Suppressor macrophage treated with lipopolysaccharide for 4 hours (primary cell): ENCODE measurements at regions not wholly inside any gene's neighbourhood (a gene's known extent, or its start where the extent isn't known, plus 50 kb on each side); places are given as distances from the start of the nearest gene placed in this dataset.

Experiments used
- DNase-seq: peaks from one replicate; pipeline ENCODE4 v3.0.0-alpha.2; 2020

DNA sequence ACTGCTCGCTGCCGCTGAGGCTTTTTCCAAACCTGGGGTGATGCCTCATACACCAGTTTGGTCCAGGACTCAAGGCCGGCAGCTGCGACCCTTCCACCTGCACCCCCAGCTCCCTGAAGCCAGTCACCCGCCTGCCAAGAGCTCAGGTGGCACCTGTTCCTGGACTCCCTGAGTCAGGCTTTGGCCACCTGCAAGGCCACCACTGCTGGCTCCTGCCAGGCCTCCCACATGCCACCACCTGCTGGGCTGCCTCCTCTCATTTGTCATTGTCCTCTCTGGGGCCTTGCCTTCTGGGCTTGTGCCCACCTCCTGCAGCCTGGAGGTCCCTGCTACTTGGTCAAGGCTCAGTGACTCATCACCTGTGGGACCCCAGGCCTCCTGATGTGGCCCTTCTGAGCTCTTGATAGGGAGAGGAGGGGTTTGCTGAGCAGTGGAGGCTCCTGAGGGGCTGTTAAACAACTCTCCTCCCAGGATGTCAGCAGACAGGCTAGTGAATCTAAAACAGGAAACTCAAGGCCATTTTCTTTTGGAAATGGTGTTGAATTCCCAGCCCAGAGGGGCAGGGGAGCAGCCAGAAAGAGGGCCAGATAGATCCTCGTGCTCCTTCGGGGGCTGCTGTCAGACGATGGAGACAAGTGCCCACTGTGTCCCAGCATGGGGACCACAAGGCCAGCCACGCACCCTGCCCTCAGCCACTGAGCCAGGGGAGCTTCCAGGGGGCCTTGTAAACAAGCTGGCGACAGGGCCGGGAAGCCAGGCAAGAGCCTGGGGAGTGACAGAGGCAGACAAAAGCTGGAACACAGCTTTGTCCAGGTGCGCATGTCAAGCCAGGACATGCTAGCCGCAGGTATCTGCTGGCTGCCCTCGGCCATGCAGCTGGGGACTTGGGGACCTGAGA is 416.8 kb downstream of the LRATD1 start:
- no peak for DNase-seq

DNA sequence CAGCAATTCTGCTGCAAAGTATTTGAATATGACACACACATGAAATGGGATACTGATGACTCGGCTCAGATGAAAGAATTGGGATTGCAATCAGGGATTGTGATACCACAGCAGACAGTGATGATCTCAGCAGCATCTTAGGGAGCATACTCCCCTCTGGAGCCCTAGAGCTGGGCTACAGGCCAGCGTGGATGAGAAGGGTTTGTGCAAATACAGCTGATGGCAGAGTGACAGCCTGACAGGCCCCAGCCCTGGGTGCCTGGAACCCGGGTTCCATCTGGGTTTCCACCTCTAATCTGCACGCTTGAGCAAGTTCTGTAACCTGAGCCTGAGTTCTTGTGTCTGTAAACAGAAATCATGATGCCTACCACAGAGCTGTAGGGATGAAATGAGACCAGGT is 418.0 kb downstream of the LRATD1 start:
- DNase-seq, result no peak

DNA sequence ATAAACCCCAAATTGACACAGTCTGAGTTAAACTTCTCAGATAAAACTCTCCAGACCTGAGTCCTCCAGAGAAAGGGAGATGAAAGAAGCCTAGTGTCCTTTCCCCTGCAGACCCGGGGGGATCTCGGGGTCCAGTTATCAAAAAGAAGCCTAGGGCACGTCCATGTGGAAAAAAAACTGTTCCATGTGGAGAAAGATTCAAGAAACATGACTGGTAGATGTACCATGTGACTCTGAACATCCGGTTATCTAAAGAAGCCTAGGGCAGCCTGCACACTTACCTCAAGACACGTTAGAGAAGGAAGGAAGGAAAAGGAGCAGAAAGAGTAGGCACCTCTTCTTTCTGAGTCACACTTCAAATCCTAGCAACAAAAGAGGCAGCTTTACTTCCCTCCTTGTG is 421.0 kb downstream of the LRATD1 start:
- no peak for DNase-seq

DNA sequence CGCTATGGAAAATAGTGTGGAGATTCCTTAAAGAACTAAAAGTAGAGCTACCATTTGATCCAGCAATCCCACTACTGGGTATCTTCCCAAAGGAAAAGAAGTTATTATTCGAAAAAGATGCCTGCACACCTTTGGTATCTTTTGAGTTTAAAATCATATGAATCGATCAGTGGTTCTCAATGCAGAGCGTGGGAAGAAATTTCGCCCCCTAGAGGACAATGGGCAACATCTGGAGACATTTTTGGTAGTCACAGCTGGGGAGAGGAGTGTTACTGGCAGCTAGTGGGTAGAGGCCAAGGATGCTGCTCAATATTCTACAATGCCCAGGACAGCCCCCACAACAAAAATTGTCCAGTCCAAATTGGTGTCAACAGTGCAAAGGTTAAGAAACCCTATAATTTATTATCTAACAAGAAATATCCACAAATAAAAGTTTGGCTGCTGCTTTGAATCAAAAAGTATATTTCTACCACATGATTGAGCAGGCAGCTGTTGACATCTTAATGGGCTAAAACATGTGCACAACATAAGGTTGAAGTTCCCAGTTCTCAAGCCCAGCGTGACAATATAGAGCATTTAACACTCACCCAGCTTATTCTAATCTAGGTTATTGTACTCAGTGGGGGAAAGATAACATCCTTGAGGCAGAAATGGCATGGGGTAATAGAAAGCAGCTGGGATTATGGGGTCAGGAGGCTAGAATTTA is 425.7 kb downstream of the LRATD1 start:
- DNase-seq, result peak; percentile 2

DNA sequence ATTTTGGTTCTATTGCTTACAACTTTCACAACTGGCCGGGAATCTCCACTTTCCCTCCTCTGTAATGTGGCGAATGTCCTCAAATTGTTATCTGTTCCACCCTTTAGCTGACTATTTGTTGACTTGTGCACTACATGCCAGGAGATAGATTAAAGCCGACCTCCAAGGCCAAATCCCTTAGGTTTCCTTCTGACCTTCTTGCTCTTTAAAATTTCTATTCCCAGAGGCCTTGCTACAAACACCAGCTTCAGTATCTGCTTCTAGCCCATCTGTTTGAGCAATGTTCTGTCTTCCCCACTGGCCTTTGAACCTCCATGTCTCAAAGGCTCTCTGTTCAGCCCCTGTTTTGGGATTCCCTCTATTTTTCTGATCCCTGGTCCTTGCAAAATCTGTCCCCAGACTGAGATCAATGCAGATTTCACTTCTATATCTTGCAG is 426.2 kb downstream of the LRATD1 start:
- DNase-seq, result no peak

DNA sequence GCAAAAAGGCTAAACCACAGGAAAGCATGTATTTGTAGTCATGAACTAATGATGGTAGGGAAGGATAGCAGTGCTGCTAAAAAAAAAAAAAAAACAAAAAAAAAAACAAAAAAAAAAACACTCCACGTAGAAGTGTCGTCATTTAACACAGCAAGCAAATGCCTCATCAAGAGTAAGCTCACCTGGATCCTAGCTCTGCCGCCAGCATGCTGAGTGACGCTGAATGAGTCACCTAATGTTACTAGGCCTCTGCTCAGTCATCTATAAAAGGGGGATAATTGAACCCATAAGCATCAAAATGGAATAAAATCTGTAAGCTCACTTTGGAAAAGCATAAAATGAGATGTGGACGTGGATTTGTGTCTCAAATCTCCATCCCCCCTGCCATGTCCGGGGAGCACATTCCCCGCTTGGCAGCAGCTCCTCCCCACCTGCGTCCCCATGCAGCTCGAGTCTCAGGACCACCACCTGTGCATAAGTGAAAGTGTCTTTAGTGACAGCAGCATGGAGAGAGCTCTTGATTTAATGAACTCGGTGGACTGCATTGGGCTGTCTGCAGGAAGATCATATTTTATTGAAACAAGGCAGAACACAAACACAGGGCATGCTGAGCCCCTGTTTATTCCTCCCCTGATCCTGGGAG is 427.5 kb downstream of the LRATD1 start:
- DNase-seq, result no peak

DNA sequence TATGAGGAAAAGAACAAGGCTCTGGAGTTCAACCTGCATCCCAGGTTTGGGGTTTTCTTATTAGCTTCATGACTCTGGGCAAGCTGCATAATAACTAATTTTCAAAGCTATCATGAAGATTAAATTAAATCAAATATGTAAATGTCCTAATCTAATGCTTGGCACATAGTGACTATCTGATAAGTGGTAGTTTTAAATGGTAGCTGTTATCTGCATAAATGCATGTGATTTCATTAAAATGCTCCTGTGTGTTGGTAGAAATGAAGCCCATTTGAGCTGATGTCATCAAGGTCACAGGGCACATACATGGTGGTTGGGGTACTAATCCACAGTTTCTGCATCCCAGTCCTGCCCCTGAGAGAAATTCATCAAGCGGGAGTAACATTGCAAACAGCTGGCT is 428.8 kb downstream of the LRATD1 start:
- DNase-seq, result no peak

DNA sequence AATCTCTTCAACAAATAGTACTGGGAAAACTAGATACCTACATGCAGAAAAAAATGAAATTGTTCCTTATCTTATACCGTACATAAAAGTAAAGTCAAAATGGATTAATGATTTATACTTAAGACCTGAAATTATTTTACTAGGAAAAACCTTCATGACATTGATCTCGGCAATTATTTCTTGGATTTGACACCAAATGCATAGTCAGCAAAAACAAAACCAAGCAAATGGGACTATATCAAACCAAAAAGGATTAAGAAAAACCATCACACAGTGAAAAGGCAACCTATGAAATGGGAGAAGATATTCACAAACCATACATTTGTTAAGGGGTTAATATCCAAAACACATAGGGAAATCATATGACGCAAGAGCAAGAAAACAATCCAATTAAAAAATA is 433.6 kb downstream of the LRATD1 start:
- no peak for DNase-seq

DNA sequence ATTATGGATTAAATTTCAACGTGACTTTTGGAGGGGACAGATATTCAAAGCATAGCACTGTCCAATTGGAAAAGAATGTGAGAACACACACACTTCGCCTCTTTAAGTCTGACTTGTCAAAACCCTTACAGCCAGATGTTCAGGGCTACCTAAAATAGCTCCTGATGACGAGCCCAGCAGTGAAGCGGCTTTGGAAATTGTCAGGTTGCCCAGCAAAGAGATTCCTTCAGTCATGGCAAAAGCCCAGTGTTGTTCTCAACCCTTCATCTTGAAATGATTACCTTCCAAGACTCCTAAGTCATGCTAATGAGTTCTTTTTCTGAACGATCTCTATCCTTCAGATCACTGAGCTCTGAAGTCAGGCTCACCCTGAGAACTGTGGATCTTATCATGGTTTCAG is 436.6 kb downstream of the LRATD1 start:
- no peak for DNase-seq

DNA sequence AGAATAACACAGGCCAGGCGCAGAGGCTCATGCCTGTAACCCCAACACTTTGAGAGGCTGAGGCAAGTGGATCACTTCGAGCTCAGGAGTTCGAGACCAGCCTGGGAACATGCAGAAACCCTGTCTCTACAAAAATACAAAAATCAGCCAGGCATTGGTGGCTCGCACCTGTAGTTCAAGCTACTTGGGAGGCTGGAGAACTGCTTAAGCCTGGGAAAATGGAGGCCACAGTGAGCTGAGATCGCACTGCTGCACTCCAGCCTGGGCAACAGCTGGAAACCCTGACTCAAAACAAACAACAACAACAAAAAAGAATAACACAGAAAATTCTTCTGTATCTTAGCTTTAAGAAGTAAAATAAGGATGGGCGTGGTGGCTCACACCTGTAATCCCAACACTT is 440.3 kb downstream of the LRATD1 start:
- DNase-seq, result no peak

DNA sequence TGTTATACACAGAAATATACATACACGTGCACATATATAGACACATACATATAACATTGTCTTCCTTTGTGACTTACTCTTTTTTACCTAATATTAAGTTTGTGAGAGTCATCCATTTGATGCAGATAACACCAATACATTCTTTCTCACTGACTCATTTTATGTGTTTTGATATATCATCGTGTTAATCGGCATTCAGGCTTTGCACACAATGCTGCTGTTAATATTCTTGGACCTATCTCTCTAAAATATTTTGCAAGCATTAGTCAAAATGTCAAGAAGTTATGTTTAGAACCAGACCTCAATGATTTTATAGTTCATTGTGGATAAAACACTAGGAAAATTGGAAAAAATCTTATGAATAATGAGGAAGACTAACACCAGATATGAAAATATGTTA is 441.1 kb downstream of the LRATD1 start:
- no peak for DNase-seq

DNA sequence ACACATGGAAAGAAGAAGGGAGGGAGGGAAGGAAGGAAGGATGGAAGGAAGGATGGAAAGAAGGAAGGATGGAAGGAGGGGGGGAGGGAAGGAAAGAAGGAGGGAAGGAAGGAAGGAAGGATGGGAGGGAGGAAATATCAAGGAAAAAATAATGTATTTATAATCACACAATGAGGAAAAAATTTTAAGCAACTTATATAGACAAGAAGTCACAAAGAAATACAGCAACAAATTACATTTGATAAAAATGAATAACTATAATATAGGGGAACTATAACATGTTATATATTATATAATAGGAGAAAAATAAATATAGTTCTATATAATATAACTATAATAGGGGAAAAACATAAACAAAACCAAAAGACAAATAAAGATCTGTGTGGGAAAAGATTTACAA is 441.8 kb downstream of the LRATD1 start:
- no peak for DNase-seq

DNA sequence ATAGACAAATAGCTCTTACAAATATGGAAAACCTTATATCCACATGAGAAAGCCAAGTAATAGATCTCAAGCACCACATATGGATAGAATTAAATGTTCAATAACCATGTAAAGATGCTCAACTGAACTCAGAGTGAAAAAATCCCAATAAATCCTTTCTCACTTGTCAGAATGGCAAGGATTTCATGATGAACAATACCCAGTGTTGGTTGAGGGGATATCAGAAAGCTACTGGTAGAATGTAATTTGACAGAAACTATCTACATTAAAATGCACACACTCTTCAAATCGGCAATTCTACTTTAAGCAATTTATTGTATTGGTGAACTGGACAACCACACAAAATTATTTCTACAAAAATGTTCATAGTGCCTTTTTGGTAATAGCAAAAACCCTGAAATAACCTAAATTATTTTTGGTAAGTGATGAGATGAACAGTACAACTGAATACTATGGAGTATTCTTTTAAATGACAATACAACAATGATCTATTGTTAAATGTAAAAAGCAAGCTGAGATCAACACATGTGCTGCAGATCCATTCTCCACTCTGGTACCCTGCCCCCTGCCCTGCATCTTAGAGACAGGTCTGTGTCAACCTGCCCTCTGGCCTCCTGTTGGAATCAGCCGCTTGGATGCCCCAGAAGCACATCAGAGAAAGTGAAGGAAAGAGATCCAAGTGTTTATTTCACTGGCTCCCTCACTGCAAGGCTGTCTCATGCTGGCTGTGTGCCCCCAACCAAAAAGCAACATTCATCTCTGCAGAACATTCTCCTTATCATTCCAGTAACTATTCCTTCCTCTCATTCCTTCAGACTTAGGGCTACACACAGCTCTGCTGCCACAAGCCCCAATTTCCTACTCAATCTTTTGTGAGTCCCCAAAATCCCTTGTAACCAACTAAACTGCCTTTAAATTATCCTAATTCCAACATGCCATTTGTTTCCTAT is 442.5 kb downstream of the LRATD1 start:
- no peak for DNase-seq

DNA sequence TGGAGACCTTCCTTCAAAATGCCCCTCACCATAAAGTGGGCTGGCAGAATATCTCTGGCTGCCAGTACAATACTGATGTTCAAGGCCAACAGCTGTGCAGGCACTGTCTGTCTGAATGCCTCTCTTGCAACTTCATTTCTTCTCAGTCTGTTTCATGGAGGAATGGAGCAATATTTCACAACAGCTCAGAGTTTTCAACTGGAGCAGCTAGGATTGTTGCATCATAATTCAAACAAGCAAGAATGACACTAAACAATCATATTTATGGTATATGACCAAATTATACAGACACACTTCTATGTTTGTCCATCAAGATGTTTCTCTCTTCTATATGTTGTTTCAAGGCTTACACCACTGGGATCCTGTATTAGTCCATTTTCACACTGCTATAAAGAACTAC is 444.2 kb downstream of the LRATD1 start:
- DNase-seq, result no peak

DNA sequence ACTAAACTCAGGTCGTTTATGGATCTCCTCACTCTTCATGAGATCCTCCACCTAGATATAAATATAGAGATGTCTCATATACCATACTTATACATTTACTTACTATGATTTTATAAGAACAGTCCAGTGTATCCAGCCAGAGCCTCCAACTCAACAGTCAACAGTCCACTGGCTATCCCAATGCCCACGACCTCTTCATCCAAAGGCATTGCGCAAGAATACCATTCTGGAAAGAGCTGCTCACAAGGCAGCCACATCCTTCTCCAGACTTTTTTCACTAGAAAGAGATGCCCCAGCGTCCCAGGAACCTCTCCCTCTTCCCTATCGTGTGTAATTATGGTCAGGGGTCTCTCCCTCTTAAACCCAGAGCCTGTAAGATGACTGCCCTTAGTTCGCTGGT is 448.8 kb downstream of the LRATD1 start:
- DNase-seq, result no peak

DNA sequence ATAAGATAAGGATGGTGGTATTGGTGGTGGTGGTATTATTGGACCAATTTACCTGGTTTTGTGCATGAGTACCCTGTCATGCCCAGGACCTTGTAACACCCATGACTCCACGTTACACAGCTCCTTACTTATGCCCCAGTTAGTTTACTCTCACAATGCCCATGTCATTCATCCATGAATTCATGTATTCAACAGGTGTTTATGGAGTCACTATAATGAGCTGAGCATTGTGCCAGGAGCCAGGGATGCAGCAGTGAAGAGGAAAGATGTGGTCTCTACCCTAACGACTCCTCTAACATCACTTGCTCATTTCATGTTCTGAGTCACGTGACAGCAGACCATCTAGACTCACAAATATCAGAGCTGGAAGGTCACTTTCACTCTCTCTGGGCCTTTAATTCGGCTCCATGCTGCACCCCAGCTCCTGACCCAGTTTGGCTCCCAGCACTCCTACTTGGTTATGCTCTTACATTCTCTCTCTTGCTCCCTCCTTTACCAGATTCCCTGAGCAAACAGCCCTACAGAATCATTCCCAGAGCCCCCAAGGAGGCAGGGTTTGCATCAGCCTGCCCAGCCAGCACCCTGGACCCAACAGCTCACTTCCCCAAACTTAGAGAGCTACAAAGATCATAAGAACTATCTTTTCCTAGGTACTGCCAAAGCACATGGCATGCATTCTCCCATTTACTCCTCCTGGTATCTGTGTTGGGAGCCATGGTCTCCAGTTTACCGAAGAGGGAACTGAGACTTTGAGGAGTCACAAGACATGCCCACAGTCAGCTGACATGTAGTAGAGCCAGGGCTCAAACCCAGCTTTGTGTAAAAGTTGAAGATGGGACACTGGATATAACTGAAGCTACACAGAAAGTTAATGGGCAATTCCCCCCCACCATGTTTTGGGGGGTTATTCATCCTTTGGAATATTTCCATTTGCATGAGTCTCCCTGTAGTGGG is 449.9 kb downstream of the LRATD1 start:
- DNase-seq, result no peak

DNA sequence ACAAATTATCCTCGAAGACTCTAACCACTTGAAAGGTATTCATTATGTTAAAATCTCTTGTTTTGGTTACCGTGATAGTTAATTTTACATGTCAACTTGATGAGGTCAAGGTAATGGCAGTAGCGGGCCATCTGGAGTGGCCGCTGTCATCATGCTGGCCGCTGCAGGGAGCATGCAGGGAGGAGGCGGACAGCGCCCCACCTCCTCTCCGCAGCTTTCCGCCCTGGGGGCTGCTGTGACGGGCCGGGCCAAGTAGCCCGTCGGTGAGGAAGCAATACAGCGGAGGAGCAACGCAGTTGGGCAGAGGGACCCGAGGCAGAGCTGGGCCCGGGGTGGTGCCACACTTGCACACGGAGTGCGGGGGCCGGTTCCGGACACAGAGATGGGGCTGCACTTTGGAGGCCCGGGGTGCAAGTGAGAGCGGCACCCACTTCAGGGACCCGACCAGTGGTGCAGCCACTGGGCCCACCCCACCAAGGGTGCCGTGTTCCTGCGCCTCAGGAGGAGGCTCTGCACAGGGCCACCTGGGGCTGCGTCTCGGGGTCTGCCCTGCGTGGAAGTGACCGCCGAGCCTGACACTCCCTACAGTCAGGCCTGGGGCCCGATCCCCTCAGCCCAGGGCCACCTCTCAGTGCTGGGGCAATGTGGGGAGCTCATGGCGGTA is 452.4 kb downstream of the LRATD1 start:
- DNase-seq, result no peak

DNA sequence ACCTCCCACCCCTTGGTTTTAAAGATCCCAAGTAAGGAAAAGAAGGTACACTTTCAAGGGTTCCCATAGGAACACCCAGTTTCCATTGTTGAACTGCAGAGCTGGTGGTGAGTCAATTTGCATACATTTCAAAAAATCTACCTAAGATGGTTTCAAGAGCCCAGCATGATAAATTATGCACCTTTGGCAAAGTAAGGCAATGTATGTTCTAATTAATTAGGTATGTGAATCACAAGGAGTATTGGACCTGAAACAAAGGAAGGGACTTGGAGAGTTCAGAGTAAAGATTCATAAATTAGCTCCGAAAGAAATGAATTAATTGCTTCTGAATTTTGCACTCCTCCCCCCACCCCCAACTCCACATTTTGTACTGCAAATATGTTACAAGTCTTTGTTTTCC is 459.7 kb downstream of the LRATD1 start:
- DNase-seq, result no peak

DNA sequence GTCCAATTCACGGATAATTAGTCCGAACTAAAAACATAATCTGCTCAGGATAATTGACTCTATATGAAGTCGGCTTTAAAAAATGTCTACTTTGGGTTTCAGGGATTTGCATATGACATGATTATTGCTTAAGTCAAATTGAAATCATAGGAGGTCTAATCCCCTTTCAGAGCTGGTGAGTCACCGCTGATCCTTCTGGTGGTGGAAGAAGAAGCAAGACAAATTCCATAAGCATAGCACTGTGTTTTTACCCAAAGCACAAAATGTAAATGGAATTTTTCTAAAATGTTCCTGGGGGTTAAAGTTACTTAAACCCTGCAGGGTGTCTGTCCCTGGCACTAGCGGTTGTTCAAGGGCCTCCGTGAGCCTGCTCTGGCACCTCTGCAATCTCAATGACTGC is 460.2 kb downstream of the LRATD1 start:
- DNase-seq, result no peak

DNA sequence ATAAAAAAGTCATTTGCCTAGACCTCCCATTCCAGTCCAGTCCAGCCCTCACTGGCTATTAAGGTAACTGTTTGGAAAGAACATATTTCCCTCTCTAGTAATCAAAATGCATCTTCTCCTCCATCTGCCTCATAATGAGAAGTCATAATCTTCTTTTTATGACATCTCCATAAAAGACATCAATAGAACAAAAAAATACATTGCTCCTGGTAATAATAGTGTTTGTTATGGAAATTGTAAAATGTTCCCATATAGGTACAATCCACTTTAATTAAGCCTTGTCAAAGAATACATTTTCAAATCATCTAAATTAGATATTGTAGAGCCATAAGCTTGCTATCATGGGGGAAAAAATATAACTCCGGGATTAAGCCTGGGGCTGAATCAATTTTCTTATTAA is 461.6 kb downstream of the LRATD1 start:
- no peak for DNase-seq

DNA sequence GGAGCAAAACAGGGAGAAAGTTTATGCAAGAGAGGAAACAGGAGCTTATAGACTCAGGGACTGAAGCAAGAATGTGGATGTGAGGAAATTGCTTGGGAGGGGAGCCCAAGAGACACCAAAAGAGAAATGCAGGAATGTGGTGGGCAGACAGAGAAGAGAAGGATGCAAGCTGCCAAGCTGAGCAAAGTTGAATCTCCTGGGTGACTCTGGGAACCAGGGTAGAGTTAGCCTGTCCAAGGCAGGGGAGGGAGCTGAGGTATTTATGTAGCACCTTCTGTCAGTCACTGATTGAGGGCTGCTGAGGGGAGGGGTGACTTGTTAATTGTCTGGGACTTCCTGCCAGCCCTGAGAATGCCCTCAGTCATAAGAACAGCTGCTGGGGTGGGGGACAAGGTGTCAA is 464.3 kb downstream of the NBAS start:
- DNase-seq, result no peak
